ENCODE measurements at regions not wholly inside any gene's neighbourhood (a gene's known extent, or its start where the extent isn't known, plus 50 kb on each side); places are given as distances from the start of the nearest gene placed in this dataset.

GRCh38 chr4:152010710-152011079 is 249.9 kb upstream of the GATB start:
- DNase-seq = no peak
- intact Hi-C loops (cut with DNase I) = no loop called here
- Histone ChIP-seq H3K27ac (no peak overlapping the region), H3K4me1 (peaks cover 0 to 13% (median 4%) of the 10 kb centered on the region in 3 donors), H3K9me3 (peaks cover 0 to 8% (median 0%) of the 10 kb centered on the region in 3 donors), H3K36me3 (no peaks in the 10 kb centered on the region), H3K27me3 (no peaks in the 10 kb centered on the region), H3K4me3 (no peak overlapping the region)
- 40 to 43% methylated on average over 2 of the region's 2 CpGs for WGBS, 2 donors
- TF ChIP-seq CTCF (IDR thresholded peaks at IDR 0.05) = no peak
- no peak for TF ChIP-seq POLR2A (IDR thresholded peaks at IDR 0.05)

GRCh38 chr4:152009983-152010709 is 249.3 kb upstream of the GATB start:
- no peak for TF ChIP-seq POLR2A (IDR thresholded peaks at IDR 0.05)
- TF ChIP-seq CTCF (IDR thresholded peaks at IDR 0.05) = no peak
- Histone ChIP-seq H3K36me3 (no peaks in the 10 kb centered on the region), H3K27me3 (no peaks in the 10 kb centered on the region), H3K4me1 (peaks cover 0 to 13% (median 4%) of the 10 kb centered on the region in 3 donors), H3K9me3 (peaks cover 0 to 8% (median 0%) of the 10 kb centered on the region in 3 donors), H3K4me3 (no peak overlapping the region), H3K27ac (no peak overlapping the region)
- intact Hi-C loops (cut with DNase I) = no loop called here
- WGBS, 2 donors = 52 to 54% methylated on average over 8 of the region's 8 CpGs
- no peak for DNase-seq

- Histone ChIP-seq H3K4me1 (peaks cover 0 to 13% (median 4%) of the 10 kb centered on the region in 3 donors), H3K4me3 (no peak overlapping the region), H3K27me3 (no peaks in the 10 kb centered on the region), H3K36me3 (no peaks in the 10 kb centered on the region), H3K9me3 (peaks cover 0 to 8% (median 0%) of the 10 kb centered on the region in 3 donors), H3K27ac (no peak overlapping the region)
- intact Hi-C loops (cut with DNase I) = no loop called here
- DNase-seq = no peak
- 91% methylated on average over 6 of the region's 6 CpGs for WGBS, 2 donors
- TF ChIP-seq POLR2A (IDR thresholded peaks at IDR 0.05) = no peak
- TF ChIP-seq CTCF (IDR thresholded peaks at IDR 0.05) = no peak
Observed at GRCh38 chr4:152009031-152009670, 248.3 kb upstream of the GATB start.

- WGBS, 2 donors = 86 to 90% methylated on average over 3 of the region's 3 CpGs
Observed at GRCh38 chr4:152007111-152007510, 246.3 kb upstream of the GATB start.

More at GRCh38 chr4:152007111-152007510, 246.3 kb upstream of the GATB start:
- no peak for DNase-seq
- TF ChIP-seq CTCF (IDR thresholded peaks at IDR 0.05) (no peak), POLR2A (IDR thresholded peaks at IDR 0.05) (no peak)
- Histone ChIP-seq H3K9me3 (no peaks in the 10 kb centered on the region), H3K36me3 (no peaks in the 10 kb centered on the region), H3K27me3 (no peaks in the 10 kb centered on the region), H3K4me3 (no peak overlapping the region), H3K27ac (no peak overlapping the region), H3K4me1 (peaks cover 0 to 13% (median 4%) of the 10 kb centered on the region in 3 donors)
- intact Hi-C loops (cut with DNase I) = no loop called here

Measured in esophagus squamous epithelium (tissue), 5 donors.